HEK293 (cell line): ENCODE measurements at regions not wholly inside any gene's neighbourhood (a gene's known extent, or its start where the extent isn't known, plus 50 kb on each side); places are given as distances from the start of the nearest gene placed in this dataset.

Experiments used
- CTCF ChIA-PET: fragments of 350-600 bp; formaldehyde crosslinking; extraction: SDS; loops from one replicate; lab custom pipeline; 2021; ENCODE audit warnings: antibody characterized with exemption; lab: Yijun Ruan, JAX
- POLR2A ChIA-PET: fragments of 300-600 bp; formaldehyde crosslinking; extraction: SDS; loops from one replicate; lab custom pipeline; 2020; ENCODE audit warnings: antibody characterized with exemption, inconsistent platforms; lab: Yijun Ruan, JAX
- H3K27ac ChIP-seq: fragments of 200-500 bp; sonication (Bioruptor generic); 2 replicates; pipeline ENCODE4 v1.5.1; 2014; ENCODE audit warnings: low read depth, low read length, control low read depth, inconsistent platforms; ENCODE audit errors: extremely low read depth
- H3K36me3 ChIP-seq, 2 experiments: fragments of 200-500 bp in 1 of 2; sonication (Bioruptor generic) in 1 of 2; 1 replicate in 1 of 2; 2 replicates in 1 of 2; pipeline ENCODE4 v1.5.1; 2014 to 2017; ENCODE audit warnings: inconsistent platforms in 2 of 2, low read length in 2 of 2; ENCODE audit not compliant: control insufficient read depth in 2 of 2, insufficient read depth in 1 of 2
- H3K4me1 ChIP-seq: fragments of 200-500 bp; sonication (Bioruptor generic); 2 replicates; pipeline ENCODE4 v1.5.1; 2014; ENCODE audit warnings: mild to moderate bottlenecking, low read length, inconsistent platforms; ENCODE audit not compliant: control insufficient read depth, insufficient read depth
- H3K4me3 ChIP-seq: 2 replicates; pipeline ENCODE4 v1.5.1; 2011; ENCODE audit warnings: low read depth, mild to moderate bottlenecking, control low read depth, low read length, moderate library complexity
- H3K9me3 ChIP-seq: fragments of 200-500 bp; sonication (Bioruptor generic); 2 replicates; pipeline ENCODE4 v1.5.1; 2014; ENCODE audit warnings: low read depth, low read length, inconsistent platforms; ENCODE audit not compliant: control insufficient read depth, insufficient read depth
- BCL11B ChIP-seq: fragments of 450-650 bp; formaldehyde crosslinking; IDR thresholded peaks from 2 replicates; pipeline ENCODE4 v1.5.1; 2016; ENCODE audit warnings: low read depth, missing biosample characterization, missing genetic modification characterization
- GLI2 ChIP-seq: fragments of 450-650 bp; formaldehyde crosslinking; IDR thresholded peaks from 2 replicates; pipeline ENCODE4; 2017; ENCODE audit warnings: missing biosample characterization, missing genetic modification characterization, low read depth, borderline replicate concordance
- KLF8 ChIP-seq: fragments of 450-650 bp; formaldehyde crosslinking; IDR thresholded peaks from 2 replicates; pipeline ENCODE4 v1.5.1; 2016; ENCODE audit warnings: missing biosample characterization, missing genetic modification characterization
- MYNN ChIP-seq: fragments of 450-650 bp; formaldehyde crosslinking; IDR thresholded peaks from 2 replicates; pipeline ENCODE4 v1.5.1; 2016; ENCODE audit warnings: missing biosample characterization, missing genetic modification characterization, borderline replicate concordance
- SCRT1 ChIP-seq: fragments of 450-650 bp; formaldehyde crosslinking; IDR thresholded peaks from 2 replicates; pipeline ENCODE4 v1.5.1; 2016; ENCODE audit warnings: missing biosample characterization, missing genetic modification characterization, borderline replicate concordance
- SP7 ChIP-seq: fragments of 450-650 bp; formaldehyde crosslinking; IDR thresholded peaks from 2 replicates; pipeline ENCODE4 v1.5.1; 2016; ENCODE audit warnings: missing biosample characterization, missing genetic modification characterization
- YY1 ChIP-seq: fragments of 450-650 bp; formaldehyde crosslinking; IDR thresholded peaks from 2 replicates; pipeline ENCODE4 v1.5.1; 2018; ENCODE audit warnings: missing biosample characterization, missing genetic modification characterization
- ZBTB7A ChIP-seq: fragments of 450-650 bp; formaldehyde crosslinking; IDR thresholded peaks from 2 replicates; pipeline ENCODE4 v1.5.1; 2016; ENCODE audit warnings: low read depth, missing biosample characterization, missing genetic modification characterization
- ZNF121 ChIP-seq: fragments of 450-650 bp; formaldehyde crosslinking; IDR thresholded peaks from 2 replicates; pipeline ENCODE4 v1.5.1; 2016; ENCODE audit warnings: missing biosample characterization, missing genetic modification characterization
- ZNF132 ChIP-seq: fragments of 450-650 bp; formaldehyde crosslinking; IDR thresholded peaks from 2 replicates; pipeline ENCODE4 v1.5.1; 2017; ENCODE audit warnings: missing biosample characterization, missing genetic modification characterization, borderline replicate concordance
- ZNF155 ChIP-seq: fragments of 450-650 bp; formaldehyde crosslinking; IDR thresholded peaks from 2 replicates; pipeline ENCODE4 v1.5.1; 2016; ENCODE audit warnings: missing biosample characterization, missing genetic modification characterization
- ZNF169 ChIP-seq: fragments of 450-650 bp; formaldehyde crosslinking; IDR thresholded peaks from 2 replicates; pipeline ENCODE4 v1.5.1; 2016; ENCODE audit warnings: missing biosample characterization, missing genetic modification characterization
- ZNF2 ChIP-seq: fragments of 450-650 bp; formaldehyde crosslinking; IDR thresholded peaks from 2 replicates; pipeline ENCODE4 v1.5.1; 2016; ENCODE audit warnings: missing biosample characterization, missing genetic modification characterization
- ZNF239 ChIP-seq: fragments of 450-650 bp; formaldehyde crosslinking; IDR thresholded peaks from 2 replicates; pipeline ENCODE4 v1.5.1; 2016; ENCODE audit warnings: missing biosample characterization, missing genetic modification characterization
- ZNF530 ChIP-seq: fragments of 450-650 bp; formaldehyde crosslinking; IDR thresholded peaks from 2 replicates; pipeline ENCODE4 v1.5.1; 2016; ENCODE audit warnings: low read depth, missing biosample characterization, missing genetic modification characterization
- ZNF670 ChIP-seq: fragments of 450-650 bp; formaldehyde crosslinking; IDR thresholded peaks from 2 replicates; pipeline ENCODE4 v1.5.1; 2016; ENCODE audit warnings: missing biosample characterization, missing genetic modification characterization, low read depth
- ZNF701 ChIP-seq: fragments of 450-650 bp; formaldehyde crosslinking; IDR thresholded peaks from 2 replicates; pipeline ENCODE4 v1.5.1; 2016; ENCODE audit warnings: missing biosample characterization, missing genetic modification characterization
- ZNF785 ChIP-seq: fragments of 450-650 bp; formaldehyde crosslinking; IDR thresholded peaks from 2 replicates; pipeline ENCODE4 v1.5.1; 2016; ENCODE audit warnings: missing biosample characterization, missing genetic modification characterization
- TF ChIP-seq, protein P1 (sequence below): fragments of 450-650 bp; formaldehyde crosslinking; IDR thresholded peaks from 2 replicates; pipeline ENCODE4 v1.5.1; 2017; ENCODE audit warnings: missing biosample characterization, missing genetic modification characterization
- TF ChIP-seq, protein P2 (sequence below): fragments of 450-650 bp; formaldehyde crosslinking; IDR thresholded peaks from 2 replicates; pipeline ENCODE4 v1.5.1; 2017; ENCODE audit warnings: missing biosample characterization, missing genetic modification characterization
- TF ChIP-seq, protein P3 (sequence below): fragments of 450-650 bp; formaldehyde crosslinking; IDR thresholded peaks from 2 replicates; pipeline ENCODE4 v1.5.1; 2017; ENCODE audit warnings: missing biosample characterization, missing genetic modification characterization
- TF ChIP-seq, protein P4 (sequence below): fragments of 450-650 bp; formaldehyde crosslinking; IDR thresholded peaks from 2 replicates; pipeline ENCODE4 v1.5.1; 2016; ENCODE audit warnings: missing biosample characterization, missing genetic modification characterization
- TF ChIP-seq, protein P5 (sequence below): fragments of 450-650 bp; formaldehyde crosslinking; IDR thresholded peaks from 2 replicates; pipeline ENCODE4 v1.5.1; 2016; ENCODE audit warnings: missing biosample characterization, missing genetic modification characterization
- TF ChIP-seq, protein P6 (sequence below): fragments of 450-650 bp; formaldehyde crosslinking; IDR thresholded peaks from 2 replicates; pipeline ENCODE4 v1.5.1; 2016; ENCODE audit warnings: missing biosample characterization, missing genetic modification characterization

DNA sequence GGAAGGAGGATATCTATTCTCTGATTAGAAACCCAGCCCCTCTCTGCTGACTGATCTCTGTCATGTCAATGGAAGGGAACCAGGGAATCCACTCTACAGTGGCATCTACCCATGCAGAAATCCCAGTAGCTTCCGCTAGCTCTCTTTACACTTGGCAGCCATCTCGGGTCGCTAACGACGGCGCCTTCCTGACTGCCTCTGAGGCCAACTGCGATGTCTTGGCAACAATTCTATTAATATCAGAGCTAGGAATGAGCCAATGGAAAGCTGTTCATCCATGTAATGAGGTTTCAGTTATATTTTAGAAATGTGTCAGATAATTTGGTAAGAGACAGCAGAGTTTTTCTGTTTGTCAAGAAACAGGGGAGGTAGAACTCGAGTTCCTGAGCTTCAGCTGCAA, 67.6 kb upstream of the ATP10B start (continued):
- TF ChIP-seq, protein P1, sequence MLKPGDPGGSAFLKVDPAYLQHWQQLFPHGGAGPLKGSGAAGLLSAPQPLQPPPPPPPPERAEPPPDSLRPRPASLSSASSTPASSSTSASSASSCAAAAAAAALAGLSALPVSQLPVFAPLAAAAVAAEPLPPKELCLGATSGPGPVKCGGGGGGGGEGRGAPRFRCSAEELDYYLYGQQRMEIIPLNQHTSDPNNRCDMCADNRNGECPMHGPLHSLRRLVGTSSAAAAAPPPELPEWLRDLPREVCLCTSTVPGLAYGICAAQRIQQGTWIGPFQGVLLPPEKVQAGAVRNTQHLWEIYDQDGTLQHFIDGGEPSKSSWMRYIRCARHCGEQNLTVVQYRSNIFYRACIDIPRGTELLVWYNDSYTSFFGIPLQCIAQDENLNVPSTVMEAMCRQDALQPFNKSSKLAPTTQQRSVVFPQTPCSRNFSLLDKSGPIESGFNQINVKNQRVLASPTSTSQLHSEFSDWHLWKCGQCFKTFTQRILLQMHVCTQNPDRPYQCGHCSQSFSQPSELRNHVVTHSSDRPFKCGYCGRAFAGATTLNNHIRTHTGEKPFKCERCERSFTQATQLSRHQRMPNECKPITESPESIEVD = no peak
- no peak for TF ChIP-seq SCRT1 (tag by site-specific recombination)
- no peak for TF ChIP-seq BCL11B (tag by site-specific recombination)
- TF ChIP-seq, protein P2, sequence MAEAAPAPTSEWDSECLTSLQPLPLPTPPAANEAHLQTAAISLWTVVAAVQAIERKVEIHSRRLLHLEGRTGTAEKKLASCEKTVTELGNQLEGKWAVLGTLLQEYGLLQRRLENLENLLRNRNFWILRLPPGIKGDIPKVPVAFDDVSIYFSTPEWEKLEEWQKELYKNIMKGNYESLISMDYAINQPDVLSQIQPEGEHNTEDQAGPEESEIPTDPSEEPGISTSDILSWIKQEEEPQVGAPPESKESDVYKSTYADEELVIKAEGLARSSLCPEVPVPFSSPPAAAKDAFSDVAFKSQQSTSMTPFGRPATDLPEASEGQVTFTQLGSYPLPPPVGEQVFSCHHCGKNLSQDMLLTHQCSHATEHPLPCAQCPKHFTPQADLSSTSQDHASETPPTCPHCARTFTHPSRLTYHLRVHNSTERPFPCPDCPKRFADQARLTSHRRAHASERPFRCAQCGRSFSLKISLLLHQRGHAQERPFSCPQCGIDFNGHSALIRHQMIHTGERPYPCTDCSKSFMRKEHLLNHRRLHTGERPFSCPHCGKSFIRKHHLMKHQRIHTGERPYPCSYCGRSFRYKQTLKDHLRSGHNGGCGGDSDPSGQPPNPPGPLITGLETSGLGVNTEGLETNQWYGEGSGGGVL (tag by site-specific recombination) = no peak
- no peak for TF ChIP-seq MYNN (tag by site-specific recombination)
- no peak for TF ChIP-seq ZNF155 (tag by site-specific recombination)
- TF ChIP-seq ZNF132 = no peak
- TF ChIP-seq KLF8 = no peak

DNA sequence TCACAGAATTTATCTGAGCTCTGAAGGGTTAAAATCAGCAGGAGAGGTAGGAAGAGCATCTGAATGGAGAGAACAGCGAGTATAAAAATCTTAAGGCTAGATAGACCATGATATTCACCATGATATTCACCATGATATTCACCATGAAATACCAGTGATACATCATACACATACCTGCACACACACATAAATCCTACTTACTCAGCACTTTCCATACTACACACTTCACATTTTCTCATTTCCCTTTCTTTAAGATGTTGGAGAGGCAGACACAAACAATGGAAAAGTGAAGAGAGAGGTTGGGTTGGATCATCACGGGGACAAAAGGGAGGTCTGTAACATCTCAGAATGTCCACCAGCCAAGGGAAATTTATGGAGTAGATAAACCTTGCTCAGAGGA, 66.4 kb upstream of the ATP10B start:
- CTCF ChIA-PET = no interaction called here
- H3K27ac ChIP-seq = no peak overlapping the region
- POLR2A ChIA-PET = no interaction called here
- TF ChIP-seq BCL11B (tag by site-specific recombination) (no peak), ZNF2 (no peak), ZNF239 (no peak), ZBTB7A (no peak), SP7 (tag by site-specific recombination) (no peak), ZNF701 (tag by site-specific recombination) (no peak), ZNF169 (tag by site-specific recombination) (no peak), ZNF670 (tag by site-specific recombination) (no peak), GLI2 (tag by site-specific recombination) (no peak), ZNF785 (tag by site-specific recombination) (no peak), ZNF121 (tag by site-specific recombination) (no peak), YY1 (tag by site-specific recombination) (no peak), ZNF530 (tag by site-specific recombination) (no peak)
- TF ChIP-seq, protein P3, sequence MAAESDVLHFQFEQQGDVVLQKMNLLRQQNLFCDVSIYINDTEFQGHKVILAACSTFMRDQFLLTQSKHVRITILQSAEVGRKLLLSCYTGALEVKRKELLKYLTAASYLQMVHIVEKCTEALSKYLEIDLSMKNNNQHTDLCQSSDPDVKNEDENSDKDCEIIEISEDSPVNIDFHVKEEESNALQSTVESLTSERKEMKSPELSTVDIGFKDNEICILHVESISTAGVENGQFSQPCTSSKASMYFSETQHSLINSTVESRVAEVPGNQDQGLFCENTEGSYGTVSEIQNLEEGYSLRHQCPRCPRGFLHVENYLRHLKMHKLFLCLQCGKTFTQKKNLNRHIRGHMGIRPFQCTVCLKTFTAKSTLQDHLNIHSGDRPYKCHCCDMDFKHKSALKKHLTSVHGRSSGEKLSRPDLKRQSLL = no peak
- TF ChIP-seq, protein P4, sequence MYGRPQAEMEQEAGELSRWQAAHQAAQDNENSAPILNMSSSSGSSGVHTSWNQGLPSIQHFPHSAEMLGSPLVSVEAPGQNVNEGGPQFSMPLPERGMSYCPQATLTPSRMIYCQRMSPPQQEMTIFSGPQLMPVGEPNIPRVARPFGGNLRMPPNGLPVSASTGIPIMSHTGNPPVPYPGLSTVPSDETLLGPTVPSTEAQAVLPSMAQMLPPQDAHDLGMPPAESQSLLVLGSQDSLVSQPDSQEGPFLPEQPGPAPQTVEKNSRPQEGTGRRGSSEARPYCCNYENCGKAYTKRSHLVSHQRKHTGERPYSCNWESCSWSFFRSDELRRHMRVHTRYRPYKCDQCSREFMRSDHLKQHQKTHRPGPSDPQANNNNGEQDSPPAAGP (tag by site-specific recombination) = no peak
- TF ChIP-seq, protein P5, sequence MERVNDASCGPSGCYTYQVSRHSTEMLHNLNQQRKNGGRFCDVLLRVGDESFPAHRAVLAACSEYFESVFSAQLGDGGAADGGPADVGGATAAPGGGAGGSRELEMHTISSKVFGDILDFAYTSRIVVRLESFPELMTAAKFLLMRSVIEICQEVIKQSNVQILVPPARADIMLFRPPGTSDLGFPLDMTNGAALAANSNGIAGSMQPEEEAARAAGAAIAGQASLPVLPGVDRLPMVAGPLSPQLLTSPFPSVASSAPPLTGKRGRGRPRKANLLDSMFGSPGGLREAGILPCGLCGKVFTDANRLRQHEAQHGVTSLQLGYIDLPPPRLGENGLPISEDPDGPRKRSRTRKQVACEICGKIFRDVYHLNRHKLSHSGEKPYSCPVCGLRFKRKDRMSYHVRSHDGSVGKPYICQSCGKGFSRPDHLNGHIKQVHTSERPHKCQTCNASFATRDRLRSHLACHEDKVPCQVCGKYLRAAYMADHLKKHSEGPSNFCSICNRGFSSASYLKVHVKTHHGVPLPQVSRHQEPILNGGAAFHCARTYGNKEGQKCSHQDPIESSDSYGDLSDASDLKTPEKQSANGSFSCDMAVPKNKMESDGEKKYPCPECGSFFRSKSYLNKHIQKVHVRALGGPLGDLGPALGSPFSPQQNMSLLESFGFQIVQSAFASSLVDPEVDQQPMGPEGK = no peak
- TF ChIP-seq, protein P6, sequence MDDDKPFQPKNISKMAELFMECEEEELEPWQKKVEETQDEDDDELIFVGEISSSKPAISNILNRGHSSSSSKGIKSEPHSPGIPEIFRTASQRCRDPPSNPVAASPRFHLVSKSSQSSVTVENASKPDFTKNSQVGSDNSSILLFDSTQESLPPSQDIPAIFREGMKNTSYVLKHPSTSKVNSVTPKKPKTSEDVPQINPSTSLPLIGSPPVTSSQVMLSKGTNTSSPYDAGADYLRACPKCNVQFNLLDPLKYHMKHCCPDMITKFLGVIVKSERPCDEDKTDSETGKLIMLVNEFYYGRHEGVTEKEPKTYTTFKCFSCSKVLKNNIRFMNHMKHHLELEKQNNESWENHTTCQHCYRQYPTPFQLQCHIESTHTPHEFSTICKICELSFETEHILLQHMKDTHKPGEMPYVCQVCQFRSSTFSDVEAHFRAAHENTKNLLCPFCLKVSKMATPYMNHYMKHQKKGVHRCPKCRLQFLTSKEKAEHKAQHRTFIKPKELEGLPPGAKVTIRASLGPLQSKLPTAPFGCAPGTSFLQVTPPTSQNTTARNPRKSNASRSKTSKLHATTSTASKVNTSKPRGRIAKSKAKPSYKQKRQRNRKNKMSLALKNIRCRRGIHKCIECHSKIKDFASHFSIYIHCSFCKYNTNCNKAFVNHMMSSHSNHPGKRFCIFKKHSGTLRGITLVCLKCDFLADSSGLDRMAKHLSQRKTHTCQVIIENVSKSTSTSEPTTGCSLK (tag by site-specific recombination) = no peak
- TF ChIP-seq, all 188 proteins: peak for 0
- no peaks in the 10 kb centered on the region for H3K36me3 ChIP-seq
- H3K4me3 ChIP-seq = no peak overlapping the region
- no peaks in the 10 kb centered on the region for H3K9me3 ChIP-seq
- H3K4me1 ChIP-seq = no peaks in the 10 kb centered on the region
